ENCODE measurements at regions not wholly inside any gene's neighbourhood (a gene's known extent, or its start where the extent isn't known, plus 50 kb on each side); places are given as distances from the start of the nearest gene placed in this dataset.

DNA sequence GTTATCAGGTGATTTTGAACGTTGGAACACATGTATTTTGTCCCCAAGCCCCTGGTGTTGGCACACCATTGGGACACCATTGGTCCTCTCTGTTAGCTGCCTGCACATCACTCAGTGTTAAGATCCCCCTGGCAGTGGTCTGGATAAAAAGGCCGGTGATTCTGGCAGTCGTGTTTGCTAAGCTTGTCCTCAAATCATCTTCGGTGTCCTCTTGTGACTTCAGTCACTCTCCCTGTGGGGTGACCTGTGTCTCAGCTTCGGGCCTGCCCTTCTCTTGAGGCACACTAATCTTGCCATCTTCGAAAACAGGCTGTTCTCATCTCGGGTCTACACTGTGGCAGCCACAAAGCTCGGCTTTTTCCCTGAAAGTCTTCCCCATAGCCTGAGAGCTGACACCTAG, 127.1 kb downstream of the ZIC5 start:
- no peak overlapping the region for H3K9ac ChIP-seq (ENCODE audit: low read depth in 1 of 2, low read length in 2 of 2)
- no peaks in the 10 kb centered on the region for H3K9me3 ChIP-seq (ENCODE audit: control insufficient read depth in 2 of 2, low read length in 2 of 2)
- no peak overlapping the region for H3K27ac ChIP-seq (ENCODE audit: low read depth in 2 of 2, low read length in 2 of 2)
- no peaks in the 10 kb centered on the region for H3K4me1 ChIP-seq (ENCODE audit: control insufficient read depth in 2 of 2, insufficient read depth in 2 of 2, low read length in 2 of 2)
- H3K36me3 ChIP-seq (ENCODE audit: control insufficient read depth in 2 of 2, insufficient read depth in 2 of 2, low read length in 2 of 2), result no peaks in the 10 kb centered on the region
- no peak overlapping the region for H3K4me3 ChIP-seq (ENCODE audit: low read length in 2 of 2)
- no peaks in the 10 kb centered on the region for H3K27me3 ChIP-seq (ENCODE audit: control insufficient read depth in 2 of 2, insufficient read depth in 2 of 2, low read length in 2 of 2)

DNA sequence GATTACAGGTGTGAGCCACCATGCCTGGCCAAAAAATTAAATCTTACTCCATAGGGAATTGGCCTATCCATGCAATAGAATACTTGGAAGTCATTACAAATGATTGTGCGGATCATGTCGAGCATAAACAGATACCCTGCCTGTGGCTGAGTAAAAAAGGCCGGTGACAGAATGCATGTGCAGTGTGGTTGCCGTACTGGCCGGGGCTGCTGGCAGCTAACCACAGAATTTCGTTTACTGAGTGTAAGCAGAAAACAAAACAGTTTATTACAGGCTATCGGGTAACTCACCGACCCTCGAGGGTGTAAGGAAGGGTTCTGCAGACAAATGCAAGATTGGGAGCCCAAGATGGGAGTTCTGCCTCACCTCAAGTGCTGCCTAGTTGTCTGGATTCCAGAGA, 127.7 kb downstream of the ZIC5 start:
- Histone ChIP-seq H3K36me3 (ENCODE audit: control insufficient read depth in 2 of 2, insufficient read depth in 2 of 2, low read length in 2 of 2) (no peaks in the 10 kb centered on the region), H3K4me1 (ENCODE audit: control insufficient read depth in 2 of 2, insufficient read depth in 2 of 2, low read length in 2 of 2) (no peaks in the 10 kb centered on the region), H3K9me3 (ENCODE audit: control insufficient read depth in 2 of 2, low read length in 2 of 2) (no peaks in the 10 kb centered on the region), H3K9ac (ENCODE audit: low read depth in 1 of 2, low read length in 2 of 2) (no peak overlapping the region), H3K27ac (ENCODE audit: low read depth in 2 of 2, low read length in 2 of 2) (no peak overlapping the region), H3K27me3 (ENCODE audit: control insufficient read depth in 2 of 2, insufficient read depth in 2 of 2, low read length in 2 of 2) (no peaks in the 10 kb centered on the region), H3K4me3 (ENCODE audit: low read length in 2 of 2) (no peak overlapping the region)

DNA sequence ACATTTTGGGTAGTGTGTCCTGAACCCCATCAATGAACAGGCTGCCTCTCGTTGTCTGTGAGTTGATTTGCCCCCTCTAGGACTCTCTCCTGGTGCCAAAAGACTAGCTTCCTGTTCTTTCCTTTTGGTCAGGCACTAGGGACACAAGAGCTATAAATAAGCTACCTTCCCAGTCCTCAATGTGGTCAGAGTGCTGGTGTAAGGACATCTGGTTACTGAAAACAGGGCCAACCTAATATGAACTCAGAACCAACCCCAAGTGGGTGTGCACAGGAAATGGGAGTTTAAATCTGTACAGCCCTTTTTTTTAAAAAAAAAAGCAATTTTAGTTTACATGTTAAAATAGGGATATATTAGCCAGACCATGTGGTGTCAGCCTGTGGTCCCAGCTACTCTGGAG, 129.2 kb downstream of the ZIC5 start:
- H3K9me3 ChIP-seq (ENCODE audit: control insufficient read depth in 2 of 2, low read length in 2 of 2), result no peaks in the 10 kb centered on the region
- no peaks in the 10 kb centered on the region for H3K27me3 ChIP-seq (ENCODE audit: control insufficient read depth in 2 of 2, insufficient read depth in 2 of 2, low read length in 2 of 2)
- no peaks in the 10 kb centered on the region for H3K36me3 ChIP-seq (ENCODE audit: control insufficient read depth in 2 of 2, insufficient read depth in 2 of 2, low read length in 2 of 2)
- no peak overlapping the region for H3K4me3 ChIP-seq (ENCODE audit: low read length in 2 of 2)
- H3K9ac ChIP-seq (ENCODE audit: low read depth in 1 of 2, low read length in 2 of 2), result no peak overlapping the region
- no peaks in the 10 kb centered on the region for H3K4me1 ChIP-seq (ENCODE audit: control insufficient read depth in 2 of 2, insufficient read depth in 2 of 2, low read length in 2 of 2)
- H3K27ac ChIP-seq (ENCODE audit: low read depth in 2 of 2, low read length in 2 of 2), result no peak overlapping the region

DNA sequence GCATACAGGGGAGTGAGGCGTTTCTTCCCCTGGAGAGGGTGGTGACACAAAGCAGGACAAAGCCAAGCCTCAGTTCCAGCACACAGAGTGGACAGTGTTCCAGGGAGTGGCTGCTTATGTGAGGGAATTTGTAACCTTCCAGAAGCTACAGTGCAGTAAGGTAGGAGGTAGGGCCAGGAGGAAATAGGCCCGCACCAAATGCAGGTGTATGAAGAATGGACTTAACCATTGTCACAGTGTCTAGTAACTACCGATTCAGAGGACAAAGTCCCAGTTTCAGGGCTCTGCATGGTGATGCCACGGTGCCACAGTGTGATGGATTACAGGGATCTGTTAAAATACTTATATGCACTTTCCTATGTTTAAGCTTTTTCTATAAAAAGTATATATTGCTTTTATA, 135.3 kb downstream of the ZIC5 start:
- Histone ChIP-seq H3K27me3 (ENCODE audit: control insufficient read depth in 2 of 2, insufficient read depth in 2 of 2, low read length in 2 of 2) (no peaks in the 10 kb centered on the region), H3K9me3 (ENCODE audit: control insufficient read depth in 2 of 2, low read length in 2 of 2) (no peaks in the 10 kb centered on the region), H3K9ac (ENCODE audit: low read depth in 1 of 2, low read length in 2 of 2) (no peak overlapping the region), H3K36me3 (ENCODE audit: control insufficient read depth in 2 of 2, insufficient read depth in 2 of 2, low read length in 2 of 2) (no peaks in the 10 kb centered on the region), H3K4me1 (ENCODE audit: control insufficient read depth in 2 of 2, insufficient read depth in 2 of 2, low read length in 2 of 2) (peaks cover 0 to 3% of the 10 kb centered on the region in 2 donors), H3K4me3 (ENCODE audit: low read length in 2 of 2) (no peak overlapping the region), H3K27ac (ENCODE audit: low read depth in 2 of 2, low read length in 2 of 2) (no peak overlapping the region)

DNA sequence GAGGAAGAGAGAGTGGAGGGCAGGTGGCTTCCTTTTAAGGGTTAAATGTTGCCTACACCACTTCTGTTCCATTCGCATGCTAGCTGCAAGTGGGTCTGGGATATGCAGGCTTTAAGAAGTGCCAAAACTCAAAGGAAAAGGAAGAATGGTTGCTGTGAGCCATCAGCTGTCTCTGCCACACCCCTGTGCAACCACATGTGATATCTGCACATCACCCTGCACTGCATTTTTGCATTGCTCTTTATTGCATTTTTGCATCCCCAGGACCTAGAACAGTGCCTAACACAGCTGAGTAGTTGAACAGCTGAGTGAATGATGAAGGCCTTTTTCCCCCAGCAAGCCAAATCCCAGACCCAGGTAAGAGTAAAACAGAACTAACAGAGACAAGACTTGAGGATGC, 136.1 kb downstream of the ZIC5 start:
- Histone ChIP-seq H3K36me3 (ENCODE audit: control insufficient read depth in 2 of 2, insufficient read depth in 2 of 2, low read length in 2 of 2) (no peaks in the 10 kb centered on the region), H3K9me3 (ENCODE audit: control insufficient read depth in 2 of 2, low read length in 2 of 2) (no peaks in the 10 kb centered on the region), H3K4me3 (ENCODE audit: low read length in 2 of 2) (no peak overlapping the region), H3K4me1 (ENCODE audit: control insufficient read depth in 2 of 2, insufficient read depth in 2 of 2, low read length in 2 of 2) (peaks cover 0 to 3% of the 10 kb centered on the region in 2 donors), H3K27me3 (ENCODE audit: control insufficient read depth in 2 of 2, insufficient read depth in 2 of 2, low read length in 2 of 2) (no peaks in the 10 kb centered on the region), H3K9ac (ENCODE audit: low read depth in 1 of 2, low read length in 2 of 2) (no peak overlapping the region), H3K27ac (ENCODE audit: low read depth in 2 of 2, low read length in 2 of 2) (no peak overlapping the region)

DNA sequence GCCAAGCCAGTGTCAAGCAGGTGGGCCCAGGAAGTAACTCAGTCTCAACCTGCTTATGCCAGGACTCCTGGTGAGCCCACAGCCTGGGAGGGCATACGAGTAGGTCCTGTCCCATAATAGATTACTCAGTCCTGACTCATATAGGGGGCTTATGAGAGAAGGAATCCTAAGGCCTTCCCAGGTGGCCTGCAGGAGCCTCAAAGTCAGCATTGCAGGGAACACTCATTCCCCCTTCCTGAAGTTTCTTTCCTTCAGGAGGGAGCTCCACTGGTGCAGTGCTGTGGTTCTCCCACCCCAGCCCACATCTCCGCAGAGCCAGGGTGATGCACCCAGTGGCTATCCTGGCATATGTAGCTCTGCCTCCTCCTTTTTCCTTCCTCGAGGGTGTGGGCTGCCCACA, 137.3 kb downstream of the ZIC5 start:
- Histone ChIP-seq H3K36me3 (ENCODE audit: control insufficient read depth in 2 of 2, insufficient read depth in 2 of 2, low read length in 2 of 2) (no peaks in the 10 kb centered on the region), H3K9ac (ENCODE audit: low read depth in 1 of 2, low read length in 2 of 2) (no peak overlapping the region), H3K4me3 (ENCODE audit: low read length in 2 of 2) (no peak overlapping the region), H3K27me3 (ENCODE audit: control insufficient read depth in 2 of 2, insufficient read depth in 2 of 2, low read length in 2 of 2) (no peaks in the 10 kb centered on the region), H3K4me1 (ENCODE audit: control insufficient read depth in 2 of 2, insufficient read depth in 2 of 2, low read length in 2 of 2) (peaks cover 0 to 3% of the 10 kb centered on the region in 2 donors), H3K27ac (ENCODE audit: low read depth in 2 of 2, low read length in 2 of 2) (no peak overlapping the region), H3K9me3 (ENCODE audit: control insufficient read depth in 2 of 2, low read length in 2 of 2) (no peaks in the 10 kb centered on the region)

DNA sequence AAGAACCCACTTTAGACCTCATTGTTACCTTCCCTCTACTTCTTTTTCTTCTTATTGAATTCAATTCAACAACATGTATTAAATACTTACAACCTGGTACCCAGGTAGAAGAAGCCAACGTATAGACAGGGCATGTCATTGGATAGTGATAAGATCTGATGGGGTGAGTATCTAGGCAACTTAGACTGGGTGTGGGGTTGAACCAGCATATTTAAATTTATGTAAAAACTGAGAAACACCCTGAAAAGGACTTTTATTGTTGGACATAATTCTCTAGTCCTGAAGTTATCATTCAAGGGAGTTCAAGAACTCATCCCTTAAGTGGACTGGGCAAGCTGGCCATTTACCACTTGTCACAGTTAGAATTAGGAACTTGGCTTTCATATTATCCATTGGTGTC, 139.2 kb downstream of the ZIC5 start:
- Histone ChIP-seq H3K27ac (ENCODE audit: low read depth in 2 of 2, low read length in 2 of 2) (no peak overlapping the region), H3K9me3 (ENCODE audit: control insufficient read depth in 2 of 2, low read length in 2 of 2) (no peaks in the 10 kb centered on the region), H3K4me3 (ENCODE audit: low read length in 2 of 2) (no peak overlapping the region), H3K27me3 (ENCODE audit: control insufficient read depth in 2 of 2, insufficient read depth in 2 of 2, low read length in 2 of 2) (no peaks in the 10 kb centered on the region), H3K4me1 (ENCODE audit: control insufficient read depth in 2 of 2, insufficient read depth in 2 of 2, low read length in 2 of 2) (peaks cover 0 to 3% of the 10 kb centered on the region in 2 donors), H3K9ac (ENCODE audit: low read depth in 1 of 2, low read length in 2 of 2) (no peak overlapping the region), H3K36me3 (ENCODE audit: control insufficient read depth in 2 of 2, insufficient read depth in 2 of 2, low read length in 2 of 2) (no peaks in the 10 kb centered on the region)

DNA sequence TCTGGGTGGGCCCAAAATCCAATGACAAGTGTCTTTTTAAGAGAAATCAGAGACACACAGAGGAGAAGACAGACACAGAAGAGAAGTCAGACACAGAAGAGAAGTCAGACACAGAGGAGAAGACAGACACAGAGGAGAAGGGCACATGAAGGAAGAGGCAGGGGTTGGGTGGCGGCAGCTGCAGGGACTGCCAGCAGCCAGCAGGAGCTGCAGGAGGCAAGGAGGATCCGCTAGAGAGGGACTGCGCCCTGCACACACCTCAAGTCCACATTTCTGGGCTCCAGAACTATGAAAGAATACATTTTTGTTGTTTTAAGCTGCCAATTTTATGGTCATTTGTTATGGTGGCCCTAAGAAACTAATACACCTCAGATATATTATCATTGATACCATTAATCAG, 140.6 kb downstream of the ZIC5 start:
- H3K36me3 ChIP-seq (ENCODE audit: control insufficient read depth in 2 of 2, insufficient read depth in 2 of 2, low read length in 2 of 2), result no peaks in the 10 kb centered on the region
- H3K4me3 ChIP-seq (ENCODE audit: low read length in 2 of 2), result no peak overlapping the region
- H3K9ac ChIP-seq (ENCODE audit: low read depth in 1 of 2, low read length in 2 of 2), result no peak overlapping the region
- H3K9me3 ChIP-seq (ENCODE audit: control insufficient read depth in 2 of 2, low read length in 2 of 2), result no peaks in the 10 kb centered on the region
- no peaks in the 10 kb centered on the region for H3K27me3 ChIP-seq (ENCODE audit: control insufficient read depth in 2 of 2, insufficient read depth in 2 of 2, low read length in 2 of 2)
- H3K4me1 ChIP-seq (ENCODE audit: control insufficient read depth in 2 of 2, insufficient read depth in 2 of 2, low read length in 2 of 2), result no peaks in the 10 kb centered on the region
- no peak overlapping the region for H3K27ac ChIP-seq (ENCODE audit: low read depth in 2 of 2, low read length in 2 of 2)

DNA sequence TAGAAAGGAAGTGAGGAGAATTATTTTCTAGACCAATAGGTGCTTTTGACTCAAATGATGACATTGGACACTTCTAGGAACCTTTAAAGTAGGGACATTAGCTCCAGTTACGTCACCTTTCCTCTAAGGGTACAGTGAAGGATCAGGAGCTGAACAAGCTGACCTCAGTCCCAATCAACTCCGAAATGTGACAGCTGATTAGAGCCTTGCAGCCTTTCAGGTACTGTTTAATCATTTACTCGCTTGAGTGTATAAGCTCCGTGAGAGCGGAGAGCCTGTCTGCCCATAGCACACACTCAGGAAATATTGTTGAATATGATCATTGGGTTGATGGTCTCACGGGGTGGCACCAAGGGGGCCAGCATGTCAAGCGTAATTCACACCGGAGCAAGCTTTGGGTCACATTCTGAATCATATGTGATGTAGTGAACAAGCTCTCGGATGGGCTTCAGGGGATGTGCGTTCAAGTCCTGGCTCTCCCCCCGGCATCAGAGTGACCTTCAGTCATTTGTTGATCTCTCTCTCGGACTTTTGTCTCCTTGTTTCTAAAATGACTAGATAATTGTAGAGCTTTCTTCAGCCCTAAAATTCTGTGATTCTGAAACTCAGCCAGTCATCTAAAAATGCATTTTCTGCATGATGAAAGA, 141.9 kb downstream of the ZIC5 start:
- Histone ChIP-seq H3K27ac (ENCODE audit: low read depth in 2 of 2, low read length in 2 of 2) (no peak overlapping the region), H3K4me1 (ENCODE audit: control insufficient read depth in 2 of 2, insufficient read depth in 2 of 2, low read length in 2 of 2) (no peaks in the 10 kb centered on the region), H3K4me3 (ENCODE audit: low read length in 2 of 2) (no peak overlapping the region), H3K36me3 (ENCODE audit: control insufficient read depth in 2 of 2, insufficient read depth in 2 of 2, low read length in 2 of 2) (no peaks in the 10 kb centered on the region), H3K27me3 (ENCODE audit: control insufficient read depth in 2 of 2, insufficient read depth in 2 of 2, low read length in 2 of 2) (no peaks in the 10 kb centered on the region), H3K9ac (ENCODE audit: low read depth in 1 of 2, low read length in 2 of 2) (no peak overlapping the region), H3K9me3 (ENCODE audit: control insufficient read depth in 2 of 2, low read length in 2 of 2) (no peaks in the 10 kb centered on the region)

DNA sequence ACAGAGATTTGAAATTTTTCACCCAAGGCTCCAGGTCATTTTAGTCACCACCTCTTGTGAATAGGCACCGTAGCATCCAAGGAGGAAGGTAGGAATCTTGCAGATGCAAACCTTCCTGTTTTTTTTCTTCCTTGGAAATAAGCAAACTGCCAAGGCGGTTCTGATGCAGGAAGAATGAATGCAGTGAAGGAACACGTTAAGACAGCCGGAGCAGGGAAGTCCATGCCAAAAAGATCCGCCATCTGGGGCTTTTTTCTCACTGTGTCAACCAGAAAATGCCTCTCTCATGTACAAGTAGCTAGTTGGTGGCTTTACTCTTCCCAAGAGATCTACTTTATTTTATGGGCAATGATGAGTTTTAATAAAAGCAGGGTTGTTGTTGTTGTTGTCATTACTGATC, 142.4 kb downstream of the ZIC5 start:
- H3K4me1 ChIP-seq (ENCODE audit: control insufficient read depth in 2 of 2, insufficient read depth in 2 of 2, low read length in 2 of 2), result no peaks in the 10 kb centered on the region
- no peak overlapping the region for H3K9ac ChIP-seq (ENCODE audit: low read depth in 1 of 2, low read length in 2 of 2)
- H3K9me3 ChIP-seq (ENCODE audit: control insufficient read depth in 2 of 2, low read length in 2 of 2), result no peaks in the 10 kb centered on the region
- no peak overlapping the region for H3K4me3 ChIP-seq (ENCODE audit: low read length in 2 of 2)
- no peaks in the 10 kb centered on the region for H3K27me3 ChIP-seq (ENCODE audit: control insufficient read depth in 2 of 2, insufficient read depth in 2 of 2, low read length in 2 of 2)
- H3K27ac ChIP-seq (ENCODE audit: low read depth in 2 of 2, low read length in 2 of 2), result no peak overlapping the region
- no peaks in the 10 kb centered on the region for H3K36me3 ChIP-seq (ENCODE audit: control insufficient read depth in 2 of 2, insufficient read depth in 2 of 2, low read length in 2 of 2)

DNA sequence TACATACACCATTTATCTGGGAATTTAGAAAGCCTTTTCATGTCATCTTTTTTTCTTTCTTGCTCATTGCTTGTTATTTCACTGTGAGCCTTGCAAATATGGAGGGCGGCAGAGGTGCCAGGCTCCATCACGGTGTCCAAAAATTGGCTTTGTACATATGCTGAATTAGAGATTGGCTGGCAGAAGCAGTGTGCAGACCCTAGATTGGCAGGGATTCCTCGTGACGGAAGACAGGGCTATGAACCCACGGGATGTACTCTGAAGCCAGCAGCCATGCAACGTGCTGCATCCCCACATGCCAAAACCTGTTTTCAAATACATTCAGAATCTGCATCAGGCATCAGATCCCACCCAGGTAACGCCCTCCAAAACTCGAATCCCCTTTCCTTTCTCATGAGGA, 142.8 kb downstream of the ZIC5 start:
- H3K9ac ChIP-seq (ENCODE audit: low read depth in 1 of 2, low read length in 2 of 2), result no peak overlapping the region
- H3K4me1 ChIP-seq (ENCODE audit: control insufficient read depth in 2 of 2, insufficient read depth in 2 of 2, low read length in 2 of 2), result no peaks in the 10 kb centered on the region
- H3K4me3 ChIP-seq (ENCODE audit: low read length in 2 of 2), result no peak overlapping the region

More for the DNA sequence above, 142.8 kb downstream of the ZIC5 start:
- no peaks in the 10 kb centered on the region for H3K36me3 ChIP-seq (ENCODE audit: control insufficient read depth in 2 of 2, insufficient read depth in 2 of 2, low read length in 2 of 2)
- H3K9me3 ChIP-seq (ENCODE audit: control insufficient read depth in 2 of 2, low read length in 2 of 2), result no peaks in the 10 kb centered on the region
- no peak overlapping the region for H3K27ac ChIP-seq (ENCODE audit: low read depth in 2 of 2, low read length in 2 of 2)
- no peaks in the 10 kb centered on the region for H3K27me3 ChIP-seq (ENCODE audit: control insufficient read depth in 2 of 2, insufficient read depth in 2 of 2, low read length in 2 of 2)
